ENCODE measurements at regions not wholly inside any gene's neighbourhood (a gene's known extent, or its start where the extent isn't known, plus 50 kb on each side); places are given as distances from the start of the nearest gene placed in this dataset.

- TF ChIP-seq POLR2AphosphoS5 (IDR thresholded peaks at IDR 0.05), result no peak
- no peak for TF ChIP-seq CTCF (IDR thresholded peaks at IDR 0.05)
- no peak for TF ChIP-seq EP300 (IDR thresholded peaks at IDR 0.05; ENCODE audit: low read depth)
- TF ChIP-seq POLR2A (IDR thresholded peaks at IDR 0.05), result no peak
Observed at GRCh38 chr4:62914758-62915157, 1494.5 kb downstream of the TECRL start.
